GM12874 (cell line): ENCODE measurements at regions not wholly inside any gene's neighbourhood (a gene's known extent, or its start where the extent isn't known, plus 50 kb on each side); places are given as distances from the start of the nearest gene placed in this dataset.

Source experiments
- TF ChIP-seq, protein P1 (sequence below): IDR thresholded peaks from 2 replicates; pipeline ENCODE4 v1.5.1; 2011; ENCODE audit warnings: low read depth, mild to moderate bottlenecking, control low read depth, low read length, moderate library complexity; ENCODE audit not compliant: insufficient read depth

DNA sequence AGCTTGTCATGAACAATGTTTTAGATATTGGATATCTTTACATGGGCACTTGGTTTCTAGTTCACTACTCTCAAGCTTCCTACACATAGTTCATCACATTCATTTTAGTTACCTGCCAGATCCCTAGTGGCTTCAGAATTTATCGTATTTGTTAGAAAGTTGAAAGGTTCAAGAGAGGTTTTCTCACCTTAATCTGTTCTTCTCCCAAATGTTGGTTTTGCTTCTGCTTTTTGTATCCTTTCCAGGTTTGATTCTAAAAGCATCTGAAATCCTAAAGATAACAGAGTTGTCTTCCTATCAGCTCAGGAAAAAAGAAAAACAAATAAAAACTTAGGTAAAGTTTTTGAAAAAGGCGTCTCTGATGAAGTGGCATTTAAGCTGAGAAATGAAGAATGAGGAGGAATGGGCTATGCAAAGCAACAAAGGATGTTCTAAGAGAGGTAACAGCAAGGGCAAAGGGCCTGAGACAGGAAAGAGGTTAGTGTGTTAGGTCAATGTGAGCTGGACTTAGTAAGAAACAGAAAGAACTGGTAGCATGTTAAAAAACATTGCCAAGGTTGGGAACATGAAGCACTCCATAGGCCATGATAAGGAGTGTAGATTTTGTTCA, 104.7 kb upstream of the CMC1 start:
- TF ChIP-seq, protein P1, sequence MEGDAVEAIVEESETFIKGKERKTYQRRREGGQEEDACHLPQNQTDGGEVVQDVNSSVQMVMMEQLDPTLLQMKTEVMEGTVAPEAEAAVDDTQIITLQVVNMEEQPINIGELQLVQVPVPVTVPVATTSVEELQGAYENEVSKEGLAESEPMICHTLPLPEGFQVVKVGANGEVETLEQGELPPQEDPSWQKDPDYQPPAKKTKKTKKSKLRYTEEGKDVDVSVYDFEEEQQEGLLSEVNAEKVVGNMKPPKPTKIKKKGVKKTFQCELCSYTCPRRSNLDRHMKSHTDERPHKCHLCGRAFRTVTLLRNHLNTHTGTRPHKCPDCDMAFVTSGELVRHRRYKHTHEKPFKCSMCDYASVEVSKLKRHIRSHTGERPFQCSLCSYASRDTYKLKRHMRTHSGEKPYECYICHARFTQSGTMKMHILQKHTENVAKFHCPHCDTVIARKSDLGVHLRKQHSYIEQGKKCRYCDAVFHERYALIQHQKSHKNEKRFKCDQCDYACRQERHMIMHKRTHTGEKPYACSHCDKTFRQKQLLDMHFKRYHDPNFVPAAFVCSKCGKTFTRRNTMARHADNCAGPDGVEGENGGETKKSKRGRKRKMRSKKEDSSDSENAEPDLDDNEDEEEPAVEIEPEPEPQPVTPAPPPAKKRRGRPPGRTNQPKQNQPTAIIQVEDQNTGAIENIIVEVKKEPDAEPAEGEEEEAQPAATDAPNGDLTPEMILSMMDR, result no peak

DNA sequence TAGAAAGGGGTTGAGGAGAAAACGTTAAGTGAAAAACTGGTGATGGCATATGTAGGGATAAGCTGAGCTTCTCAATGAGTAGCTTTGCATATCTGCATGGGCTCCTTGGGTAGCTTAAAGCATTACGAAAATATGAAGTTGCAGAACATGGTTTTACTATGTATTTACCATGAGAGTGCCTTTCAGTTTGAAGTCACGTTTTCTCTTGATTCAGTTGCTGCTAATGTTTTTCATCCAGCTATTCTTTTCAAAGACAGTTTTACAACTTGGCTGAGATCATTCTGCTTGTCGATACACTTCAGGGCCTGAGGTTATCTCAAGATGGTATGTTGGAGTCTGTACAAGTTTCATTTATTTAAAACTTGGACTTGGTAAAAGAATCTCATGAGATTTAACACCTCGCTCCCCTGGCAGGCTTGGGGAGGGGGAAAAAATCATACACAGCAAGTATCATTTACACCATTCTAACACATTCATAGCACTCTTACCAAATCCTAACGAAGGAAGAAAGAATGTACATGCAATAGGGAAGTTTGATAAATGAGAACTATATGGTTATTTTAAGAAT, 103.3 kb upstream of the CMC1 start:
- TF ChIP-seq, protein P1, result no peak

DNA sequence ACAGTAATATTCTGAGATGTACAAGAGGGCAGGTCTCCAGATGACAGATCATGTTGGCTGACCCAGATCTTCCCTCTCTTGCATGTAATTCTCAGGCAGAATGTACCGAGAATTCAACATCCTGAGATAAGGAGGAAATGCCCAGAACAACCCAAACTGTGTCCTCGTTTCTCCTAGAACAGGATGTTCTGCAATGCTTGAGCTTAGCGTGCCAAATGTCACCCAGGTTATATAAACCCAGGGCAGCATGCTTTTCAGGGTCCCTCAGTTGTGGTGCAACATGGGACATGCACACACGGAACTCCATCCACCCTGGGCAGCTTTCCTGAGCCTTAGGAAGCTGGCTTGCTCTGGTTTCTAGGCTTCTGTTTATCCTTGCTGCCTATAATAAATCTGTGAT, 102.1 kb upstream of the CMC1 start:
- TF ChIP-seq, protein P1, result no peak

DNA sequence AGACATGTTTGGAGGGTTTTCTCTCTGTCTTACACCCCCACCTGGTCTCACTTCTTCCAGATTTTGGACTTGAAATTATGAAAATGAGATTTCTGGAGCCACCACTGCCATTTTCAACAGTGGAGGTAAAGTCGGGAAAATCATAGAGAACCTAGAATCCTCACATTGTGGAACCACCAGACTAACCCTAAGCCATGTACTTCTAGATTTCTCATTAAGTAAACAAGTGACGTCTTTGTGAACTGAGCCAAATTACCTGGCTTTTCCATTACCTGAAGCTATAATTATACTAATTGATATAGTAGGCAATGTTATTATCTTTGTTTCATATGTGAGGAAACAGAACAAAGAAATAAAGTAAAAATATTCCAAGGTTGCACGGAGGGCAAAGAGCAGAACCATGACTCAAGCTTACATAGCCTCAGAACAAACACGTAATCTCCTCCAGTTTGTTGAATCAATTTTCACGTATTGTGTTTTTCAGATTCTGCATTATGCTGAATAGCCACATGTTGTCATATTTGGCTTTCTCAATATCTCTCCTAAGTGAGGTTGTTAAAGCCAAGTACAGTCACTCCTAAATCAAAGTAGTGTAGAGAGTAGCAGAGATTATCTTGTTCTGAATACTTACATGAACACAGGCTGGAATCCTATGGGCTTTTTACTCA, 101.3 kb upstream of the CMC1 start:
- TF ChIP-seq, protein P1, result no peak

DNA sequence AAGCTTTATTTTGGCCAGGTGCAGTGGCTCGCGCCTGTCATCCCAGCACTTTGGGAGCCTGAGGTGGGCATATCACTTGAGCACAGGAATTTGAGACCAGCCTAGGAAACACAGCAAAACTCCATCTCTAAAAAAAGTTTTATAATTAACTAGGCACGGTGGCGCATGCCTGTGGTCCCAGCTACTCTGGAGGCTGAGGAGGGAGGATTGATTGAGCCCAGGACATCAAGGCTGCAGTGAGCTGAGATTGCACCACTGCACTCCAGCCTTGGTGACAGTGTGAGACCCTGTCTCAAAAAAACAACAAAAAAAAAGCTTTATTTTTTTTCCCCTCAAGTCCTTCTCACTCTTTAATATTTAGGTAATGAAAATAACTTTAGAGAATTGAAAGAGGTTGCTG, 100.8 kb upstream of the CMC1 start:
- TF ChIP-seq, protein P1, result no peak

DNA sequence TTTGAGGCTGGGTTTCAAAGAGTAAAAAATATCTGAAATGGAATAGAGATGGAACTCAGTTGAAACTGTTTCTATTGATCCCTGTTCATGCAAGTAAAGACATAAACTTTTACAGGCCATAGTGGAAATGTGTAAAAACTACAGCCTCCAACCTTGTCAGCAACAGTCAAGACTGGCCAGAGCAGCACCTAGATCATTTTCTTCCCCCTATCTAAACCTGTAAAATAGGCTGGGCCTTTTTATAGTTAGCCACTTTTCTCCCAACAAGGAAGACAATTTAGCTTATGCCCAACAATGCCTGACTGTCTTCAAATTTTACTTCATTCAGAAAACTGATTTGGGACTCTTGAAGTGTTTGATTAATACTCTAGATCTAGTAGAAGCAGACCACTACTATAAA, 91.5 kb upstream of the CMC1 start:
- TF ChIP-seq, protein P1, result no peak

DNA sequence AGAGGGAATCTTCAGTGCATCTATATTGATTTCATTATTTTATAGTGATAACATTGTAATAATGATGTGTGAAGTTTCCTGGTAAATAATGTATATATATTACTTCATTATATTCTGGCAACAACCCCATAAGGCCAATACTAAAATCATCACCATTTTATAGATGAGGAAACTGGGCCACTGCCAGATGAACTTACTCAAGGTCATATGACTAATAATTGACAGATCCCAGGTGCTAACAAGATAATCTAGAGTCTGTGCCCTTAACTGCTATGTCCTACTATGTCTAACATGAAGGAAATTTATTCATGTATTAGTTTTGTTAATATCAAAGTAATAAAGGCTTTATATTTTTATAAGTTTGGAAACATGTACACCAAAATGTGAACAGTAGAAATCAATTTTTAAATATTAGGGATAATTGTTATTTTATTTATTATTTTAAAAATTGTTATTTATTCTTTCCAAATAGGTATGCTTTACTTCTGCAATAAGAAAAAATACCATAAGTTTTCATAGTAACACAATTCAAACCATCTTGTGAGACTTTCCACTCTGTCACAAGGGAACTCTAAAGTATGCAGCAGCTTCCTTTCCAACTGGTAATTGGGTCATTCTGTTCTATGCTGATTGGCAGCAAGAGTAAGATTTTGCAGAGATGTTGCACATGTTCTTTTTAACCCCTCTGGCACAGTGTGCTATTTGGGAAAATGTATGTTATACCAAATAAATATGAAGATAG, 90.8 kb upstream of the CMC1 start:
- TF ChIP-seq, protein P1, result no peak
